HCT116 (cell line): ENCODE measurements at regions not wholly inside any gene's neighbourhood (a gene's known extent, or its start where the extent isn't known, plus 50 kb on each side); places are given as distances from the start of the nearest gene placed in this dataset.

Source experiments
- ATAC-seq: fragments of 200-7000 bp; cut with Tn5 transposase; 2 replicates; pipeline ENCODE4 v1.9.1; 2020; ENCODE audit warnings: mild to moderate bottlenecking, moderate library complexity
- BruUV-seq: library from RNA; stranded (reverse); fragments of 400-500 nt; replicated peaks from 2 replicates; lab custom pipeline; 2021; lab: Mats Ljungman, UMichigan
- CTCF ChIA-PET: fragments of 300-600 bp; sonication (Branson Sonifier 250); formaldehyde crosslinking; loops from one replicate; lab custom pipeline; 2021; ENCODE audit warnings: antibody characterized with exemption; lab: Charles Lee
- POLR2A ChIA-PET: fragments of 300-600, 350-600 bp; sonication (Branson Sonifier 250); formaldehyde crosslinking; loops from one replicate; lab custom pipeline; 2021; ENCODE audit warnings: antibody characterized with exemption; lab: Charles Lee
- RAD21 ChIA-PET, 2 experiments: fragments of 300-600 bp; sonication (Branson Sonifier 250); formaldehyde crosslinking; loops; one replicate each; lab custom pipeline; 2023; ENCODE audit warnings: low total read pairs in 2 of 2; ENCODE audit not compliant: uncharacterized antibody in 2 of 2, unreplicated experiment in 2 of 2, low non-redundant PET in 1 of 2; lab: Charles Lee
- DNase-seq: peaks from one replicate; pipeline ENCODE4 v3.0.0-alpha.2; 2010; ENCODE audit warnings: low read depth, low spot score
- H2AFZ ChIP-seq: fragments of 200-600 bp; shearing (Covaris generic), sonication (generic); 2 replicates; pipeline ENCODE4 v1.6.1; 2017; ENCODE audit warnings: low read depth, mixed run types, mixed read lengths, antibody characterized with exemption, low read length; ENCODE audit not compliant: poor library complexity, severe bottlenecking
- H3K27ac ChIP-seq: 2 replicates; pipeline ENCODE4 v1.5.1; 2012; ENCODE audit warnings: low read depth, low read length
- H3K27me3 ChIP-seq: fragments of 200-600 bp; sonication (generic); 2 replicates; pipeline ENCODE4 v1.6.1; 2016; ENCODE audit warnings: mixed run types, low read length, mixed read lengths; ENCODE audit not compliant: insufficient read depth
- H3K36me3 ChIP-seq, 2 experiments: fragments of 200-500 bp in 1 of 2; fragments of 200-600 bp in 1 of 2; sonication (Bioruptor generic) in 1 of 2; sonication (generic) in 1 of 2; 2 replicates each; pipeline versions ENCODE4 v1.5.1 to v1.6.1; 2014 to 2016; ENCODE audit warnings: low read length in 2 of 2, inconsistent platforms in 1 of 2, mixed read lengths in 1 of 2, mixed run types in 1 of 2; ENCODE audit not compliant: insufficient read depth in 2 of 2, control insufficient read depth in 1 of 2
- H3K4me1 ChIP-seq, 2 experiments: fragments of 200-600 bp in 1 of 2; sonication (generic) in 1 of 2; 2 replicates each; pipeline versions ENCODE4 v1.5.1 to v1.6.1; 2012 to 2017; ENCODE audit warnings: low read length in 2 of 2, inconsistent platforms in 1 of 2, mild to moderate bottlenecking in 1 of 2, mixed read lengths in 1 of 2, mixed run types in 1 of 2, moderate library complexity in 1 of 2; ENCODE audit not compliant: insufficient read depth in 2 of 2, control insufficient read depth in 1 of 2
- H3K4me2 ChIP-seq: fragments of 200-600 bp; sonication (generic); 2 replicates; pipeline ENCODE4 v1.6.1; 2017; ENCODE audit warnings: mixed run types, low read length, mixed read lengths
- H3K4me3 ChIP-seq, 2 experiments: fragments of 200-600 bp in 1 of 2; sonication (generic) in 1 of 2; replicated peaks in 1 of 2; 2 replicates each; pipeline ENCODE4 v1.5.1; 2011 to 2016; ENCODE audit warnings: low read length in 2 of 2, control low read depth in 1 of 2, low read depth in 1 of 2, mild to moderate bottlenecking in 1 of 2, mixed read lengths in 1 of 2, mixed run types in 1 of 2
- H3K79me2 ChIP-seq: fragments of 200-600 bp; sonication (generic); 2 replicates; pipeline ENCODE4 v1.6.1; 2017; ENCODE audit warnings: mild to moderate bottlenecking, mixed run types, low read length, moderate library complexity, mixed read lengths; ENCODE audit not compliant: insufficient read depth
- H3K9ac ChIP-seq: fragments of 200-600 bp; sonication (generic); 2 replicates; pipeline ENCODE4 v1.6.1; 2016; ENCODE audit warnings: low read length, mixed read lengths
- H3K9me2 ChIP-seq: fragments of 200-600 bp; sonication (generic), shearing (Covaris generic); 2 replicates; pipeline ENCODE4 v1.6.1; 2017; ENCODE audit warnings: mixed run types, mild to moderate bottlenecking, moderate library complexity; ENCODE audit not compliant: insufficient read depth
- H3K9me3 ChIP-seq, 2 experiments: fragments of 200-500 bp in 1 of 2; fragments of 200-600 bp in 1 of 2; sonication (Bioruptor generic) in 1 of 2; sonication (generic) in 1 of 2; 2 replicates each; pipeline ENCODE4 v1.6.1; 2014 to 2017; ENCODE audit warnings: low read length in 2 of 2, mixed read lengths in 2 of 2, inconsistent platforms in 1 of 2, low read depth in 1 of 2, mild to moderate bottlenecking in 1 of 2, mixed run types in 1 of 2, moderate library complexity in 1 of 2; ENCODE audit not compliant: control insufficient read depth in 1 of 2, insufficient read depth in 1 of 2
- H4K20me1 ChIP-seq: fragments of 200-600 bp; sonication (generic), shearing (Covaris generic); 2 replicates; pipeline ENCODE4 v1.6.1; 2017; ENCODE audit warnings: mixed run types, mild to moderate bottlenecking, moderate library complexity; ENCODE audit not compliant: insufficient read depth
- CBX3 ChIP-seq: IDR thresholded peaks from 2 replicates; pipeline ENCODE4 v1.6.1; 2012; ENCODE audit warnings: low read depth
- CTCF ChIP-seq, 3 experiments: fragments of 200-600 bp in 1 of 3; sonication (generic) in 1 of 3; IDR thresholded peaks in 2 of 3; conservative IDR thresholded peaks in 1 of 3; 2 replicates each; pipeline ENCODE4 v1.5.1; 2012 to 2017; ENCODE audit warnings: low read depth in 2 of 3, low read length in 2 of 3, antibody characterized with exemption in 1 of 3, borderline replicate concordance in 1 of 3, control low read depth in 1 of 3, mild to moderate bottlenecking in 1 of 3, mixed read lengths in 1 of 3, mixed run types in 1 of 3, moderate library complexity in 1 of 3; ENCODE audit not compliant: insufficient read depth in 1 of 3
- ELF1 ChIP-seq: IDR thresholded peaks from 2 replicates; pipeline ENCODE4 v1.6.1; 2012; ENCODE audit warnings: low read depth, borderline replicate concordance
- EZH2phosphoT487 ChIP-seq: fragments of 200-600 bp; IDR thresholded peaks from 2 replicates; pipeline ENCODE4 v1.6.1; 2018; ENCODE audit warnings: antibody characterized with exemption, borderline replicate concordance
- FOSL1 ChIP-seq: IDR thresholded peaks from 2 replicates; pipeline ENCODE4 v1.6.1; 2012; ENCODE audit warnings: low read depth
- MAX ChIP-seq: IDR thresholded peaks from 2 replicates; pipeline ENCODE4 v1.6.1; 2012
- POLR2A ChIP-seq: IDR thresholded peaks from 2 replicates; pipeline ENCODE4 v1.7.0; 2011; ENCODE audit warnings: borderline replicate concordance; ENCODE audit not compliant: insufficient read depth, insufficient read length; ENCODE audit errors: extremely low read depth
- SP1 ChIP-seq: IDR thresholded peaks from 2 replicates; pipeline ENCODE4 v1.6.1; 2012; ENCODE audit warnings: low read depth
- TCF7L2 ChIP-seq: IDR thresholded peaks from 2 replicates; pipeline ENCODE4 v1.7.0; 2011; ENCODE audit warnings: borderline replicate concordance, inconsistent platforms; ENCODE audit not compliant: insufficient read depth, insufficient read length; ENCODE audit errors: extremely low read depth
- ZFX ChIP-seq: fragments of 450-650 bp; IDR thresholded peaks from 2 replicates; pipeline ENCODE4 v1.6.1; 2017
- ZNF274 ChIP-seq: fragments of 200-500 bp; sonication (Bioruptor generic); IDR thresholded peaks from 2 replicates; pipeline ENCODE4 v1.6.1; 2014; ENCODE audit warnings: mild to moderate bottlenecking, low read depth, low read length, inconsistent platforms
- intact Hi-C: fragments of 100-400 bp; cut with micrococcal nuclease; formaldehyde crosslinking; loops from 2 replicates; pipeline ENCODE4 v1.10.0; 2022

DNA sequence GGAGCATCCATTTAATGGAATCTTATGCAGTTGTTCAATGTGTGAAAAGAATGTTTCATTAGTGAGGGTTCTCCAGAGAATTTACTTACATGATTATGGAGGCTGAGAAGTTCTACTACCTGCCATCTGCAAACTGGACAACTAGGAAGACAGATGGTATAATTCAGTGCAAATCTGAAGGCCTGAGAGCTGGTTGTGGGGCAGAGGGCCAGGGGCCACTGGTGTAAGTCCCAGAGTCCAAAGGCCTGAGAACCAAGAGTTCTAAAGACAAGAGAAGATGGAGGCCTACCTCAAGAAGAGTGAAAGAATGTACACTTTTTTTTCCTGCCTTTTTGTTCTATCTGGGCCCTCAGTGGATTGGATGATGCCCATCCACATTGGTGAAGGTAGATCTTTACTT is 114.8 kb downstream of the DDX1 start:
- no peak overlapping the region for H3K4me2 ChIP-seq
- no peaks in the 10 kb centered on the region for H3K79me2 ChIP-seq
- no peaks in the 10 kb centered on the region for H4K20me1 ChIP-seq
- no peak overlapping the region for H2AFZ ChIP-seq
- BruUV-seq: no TSS peak
- H3K27ac ChIP-seq: no peak overlapping the region
- intact Hi-C loops: no loop called here
- no peaks in the 10 kb centered on the region for H3K27me3 ChIP-seq
- ChIA-PET CTCF (no interaction called here), POLR2A (no interaction called here), RAD21 (no interaction called here)
- no peaks in the 10 kb centered on the region for H3K36me3 ChIP-seq
- no peaks in the 10 kb centered on the region for H3K9me3 ChIP-seq
- no peaks in the 10 kb centered on the region for H3K9me2 ChIP-seq
- TF ChIP-seq CTCF (IDR thresholded peaks at IDR 0.05 in 2 of 3, conservative IDR thresholded peaks at IDR 0.05 in 1 of 3; ENCODE audit: borderline replicate concordance in 1 of 3, insufficient read depth in 1 of 3, low read depth in 2 of 3, low read length in 2 of 3) (no peak), POLR2A (no peak), MAX (no peak), ZFX (no peak), ZNF274 (no peak), SP1 (no peak), ELF1 (no peak), CBX3 (no peak), TCF7L2 (no peak), EZH2phosphoT487 (no peak), FOSL1 (no peak)
- DNase-seq: no peak
- no peak overlapping the region for H3K9ac ChIP-seq
- H3K4me1 ChIP-seq: peaks cover 0 to 8% of the 10 kb centered on the region in 2 experiments; a peak in 1 of 4 replicates
- H3K4me3 ChIP-seq: no peak overlapping the region
- ATAC-seq: no peak
